SW480 (cell line): ENCODE measurements at regions not wholly inside any gene's neighbourhood (a gene's known extent, or its start where the extent isn't known, plus 50 kb on each side); places are given as distances from the start of the nearest gene placed in this dataset.
A peak's percentile ranks its signal among the peaks of the same experiment; 100 is the strongest.

Experiments
- DNase-seq: peaks from one replicate; pipeline ENCODE4 v3.0.0-alpha.2; 2016; ENCODE audit warnings: low spot score

- no peak for DNase-seq
Observed at GRCh38 chr18:54020156-54020745, 204.2 kb downstream of the MBD2 start.

GRCh38 chr18:54019641-54020040 is 204.8 kb downstream of the MBD2 start:
- DNase-seq, result no peak

GRCh38 chr18:54013452-54013851 is 211.0 kb downstream of the MBD2 start:
- DNase-seq, result no peak

GRCh38 chr18:54004828-54005227 is 219.6 kb downstream of the MBD2 start:
- DNase-seq, result no peak

GRCh38 chr18:54003195-54003594 is 221.3 kb downstream of the MBD2 start:
- DNase-seq, result no peak

GRCh38 chr18:53997064-53997463 is 227.4 kb downstream of the MBD2 start:
- no peak for DNase-seq

GRCh38 chr18:53994016-53994415 is 230.5 kb downstream of the MBD2 start:
- DNase-seq, result no peak

- no peak for DNase-seq
Observed at GRCh38 chr18:53991805-53992204, 232.7 kb downstream of the MBD2 start.

GRCh38 chr18:53991202-53991601 is 233.3 kb downstream of the MBD2 start:
- peak; percentile 10 for DNase-seq

GRCh38 chr18:53990485-53990884 is 234.0 kb downstream of the MBD2 start:
- no peak for DNase-seq

- no peak for DNase-seq
Observed at GRCh38 chr18:53984021-53984420, 240.4 kb downstream of the MBD2 start.

GRCh38 chr18:53971331-53971730 is 253.1 kb downstream of the MBD2 start:
- no peak for DNase-seq

- no peak for DNase-seq
Observed at GRCh38 chr18:53952700-53953099, 271.8 kb downstream of the MBD2 start.

GRCh38 chr18:53950545-53950944 is 273.9 kb downstream of the MBD2 start:
- no peak for DNase-seq

GRCh38 chr18:53948991-53949390 is 275.5 kb downstream of the MBD2 start:
- DNase-seq, result no peak

- no peak for DNase-seq
Observed at GRCh38 chr18:53947092-53947640, 277.3 kb downstream of the MBD2 start.

GRCh38 chr18:53946594-53946993 is 277.9 kb downstream of the MBD2 start:
- DNase-seq, result no peak

- no peak for DNase-seq
Observed at GRCh38 chr18:53944721-53945120, 279.7 kb downstream of the MBD2 start.

- DNase-seq, result no peak
Observed at GRCh38 chr18:53943326-53943860, 281.1 kb downstream of the MBD2 start.

GRCh38 chr18:53941601-53942338 is 282.7 kb downstream of the MBD2 start:
- DNase-seq, result no peak

GRCh38 chr18:53937037-53937436 is 287.4 kb downstream of the MBD2 start:
- no peak for DNase-seq

GRCh38 chr18:53935803-53936202 is 288.7 kb downstream of the MBD2 start:
- no peak for DNase-seq

- no peak for DNase-seq
Observed at GRCh38 chr18:53935399-53935798, 289.1 kb downstream of the MBD2 start.
